HEK293 (cell line): ENCODE measurements at regions not wholly inside any gene's neighbourhood (a gene's known extent, or its start where the extent isn't known, plus 50 kb on each side); places are given as distances from the start of the nearest gene placed in this dataset.
"Not testable (repeated sequence)": the region's sequence is repeated elsewhere in the genome, so short reads cannot be mapped to it uniquely, and the experiment has no call there.

Source experiments
- CTCF ChIA-PET: fragments of 350-600 bp; formaldehyde crosslinking; extraction: SDS; loops from one replicate; lab custom pipeline; 2021; ENCODE audit warnings: antibody characterized with exemption; lab: Yijun Ruan, JAX
- POLR2A ChIA-PET: fragments of 300-600 bp; formaldehyde crosslinking; extraction: SDS; loops from one replicate; lab custom pipeline; 2020; ENCODE audit warnings: antibody characterized with exemption, inconsistent platforms; lab: Yijun Ruan, JAX
- H3K27ac ChIP-seq: fragments of 200-500 bp; sonication (Bioruptor generic); 2 replicates; pipeline ENCODE4 v1.5.1; 2014; ENCODE audit warnings: low read depth, low read length, control low read depth, inconsistent platforms; ENCODE audit errors: extremely low read depth
- H3K36me3 ChIP-seq, 2 experiments: fragments of 200-500 bp in 1 of 2; sonication (Bioruptor generic) in 1 of 2; 1 replicate in 1 of 2; 2 replicates in 1 of 2; pipeline ENCODE4 v1.5.1; 2014 to 2017; ENCODE audit warnings: inconsistent platforms in 2 of 2, low read length in 2 of 2; ENCODE audit not compliant: control insufficient read depth in 2 of 2, insufficient read depth in 1 of 2
- H3K4me1 ChIP-seq: fragments of 200-500 bp; sonication (Bioruptor generic); 2 replicates; pipeline ENCODE4 v1.5.1; 2014; ENCODE audit warnings: mild to moderate bottlenecking, low read length, inconsistent platforms; ENCODE audit not compliant: control insufficient read depth, insufficient read depth
- H3K4me3 ChIP-seq: 2 replicates; pipeline ENCODE4 v1.5.1; 2011; ENCODE audit warnings: low read depth, mild to moderate bottlenecking, control low read depth, low read length, moderate library complexity
- H3K9me3 ChIP-seq: fragments of 200-500 bp; sonication (Bioruptor generic); 2 replicates; pipeline ENCODE4 v1.5.1; 2014; ENCODE audit warnings: low read depth, low read length, inconsistent platforms; ENCODE audit not compliant: control insufficient read depth, insufficient read depth
- BCL11B ChIP-seq: fragments of 450-650 bp; formaldehyde crosslinking; IDR thresholded peaks from 2 replicates; pipeline ENCODE4 v1.5.1; 2016; ENCODE audit warnings: low read depth, missing biosample characterization, missing genetic modification characterization
- GFI1B ChIP-seq: fragments of 450-650 bp; formaldehyde crosslinking; IDR thresholded peaks from 2 replicates; pipeline ENCODE4 v1.5.1; 2016; ENCODE audit warnings: missing biosample characterization, missing genetic modification characterization
- GLI4 ChIP-seq: fragments of 450-650 bp; formaldehyde crosslinking; IDR thresholded peaks from 2 replicates; pipeline ENCODE4 v1.5.1; 2016; ENCODE audit warnings: missing biosample characterization, missing genetic modification characterization
- HOXA7 ChIP-seq: sonication (generic); formaldehyde crosslinking; IDR thresholded peaks from 2 replicates; pipeline ENCODE4 v1.8.1; 2022; ENCODE audit warnings: missing genetic modification reagents, borderline replicate concordance
- INSM2 ChIP-seq: fragments of 450-650 bp; formaldehyde crosslinking; IDR thresholded peaks from 2 replicates; pipeline ENCODE4 v1.5.1; 2016; ENCODE audit warnings: missing biosample characterization, missing genetic modification characterization
- KLF8 ChIP-seq: fragments of 450-650 bp; formaldehyde crosslinking; IDR thresholded peaks from 2 replicates; pipeline ENCODE4 v1.5.1; 2016; ENCODE audit warnings: missing biosample characterization, missing genetic modification characterization
- PRDM1 ChIP-seq: fragments of 450-650 bp; formaldehyde crosslinking; IDR thresholded peaks from 2 replicates; pipeline ENCODE4; 2016; ENCODE audit warnings: missing biosample characterization, missing genetic modification characterization
- SALL2 ChIP-seq: fragments of 450-650 bp; formaldehyde crosslinking; IDR thresholded peaks from 2 replicates; pipeline ENCODE4 v1.5.0; 2017; ENCODE audit warnings: missing biosample characterization, mild to moderate bottlenecking, missing genetic modification characterization, borderline replicate concordance
- ZBTB1 ChIP-seq: fragments of 450-650 bp; formaldehyde crosslinking; IDR thresholded peaks from 2 replicates; pipeline ENCODE4 v1.5.1; 2016; ENCODE audit warnings: missing biosample characterization, missing genetic modification characterization
- ZBTB21 ChIP-seq: fragments of 450-650 bp; formaldehyde crosslinking; IDR thresholded peaks from 2 replicates; pipeline ENCODE4 v1.5.1; 2017; ENCODE audit warnings: missing biosample characterization, missing genetic modification characterization
- ZFP37 ChIP-seq: fragments of 450-650 bp; formaldehyde crosslinking; IDR thresholded peaks from 2 replicates; pipeline ENCODE4 v1.5.1; 2016; ENCODE audit warnings: missing biosample characterization, missing genetic modification characterization
- ZNF132 ChIP-seq: fragments of 450-650 bp; formaldehyde crosslinking; IDR thresholded peaks from 2 replicates; pipeline ENCODE4 v1.5.1; 2017; ENCODE audit warnings: missing biosample characterization, missing genetic modification characterization, borderline replicate concordance
- ZNF157 ChIP-seq: fragments of 450-650 bp; formaldehyde crosslinking; IDR thresholded peaks from 2 replicates; pipeline ENCODE4 v1.5.1; 2016; ENCODE audit warnings: missing biosample characterization, missing genetic modification characterization
- ZNF184 ChIP-seq: fragments of 450-650 bp; IDR thresholded peaks from 2 replicates; pipeline ENCODE4 v1.5.1; 2018; ENCODE audit warnings: missing biosample characterization, mild to moderate bottlenecking, missing genetic modification characterization
- ZNF19 ChIP-seq: fragments of 450-650 bp; formaldehyde crosslinking; IDR thresholded peaks from 2 replicates; pipeline ENCODE4; 2016; ENCODE audit warnings: missing biosample characterization, missing genetic modification characterization, low read depth
- ZNF23 ChIP-seq: fragments of 450-650 bp; formaldehyde crosslinking; IDR thresholded peaks from 2 replicates; pipeline ENCODE4 v1.5.1; 2016; ENCODE audit warnings: missing biosample characterization, missing genetic modification characterization, borderline replicate concordance
- ZNF292 ChIP-seq: fragments of 450-650 bp; formaldehyde crosslinking; IDR thresholded peaks from 2 replicates; pipeline ENCODE4 v1.5.1; 2016; ENCODE audit warnings: low read depth, missing biosample characterization, missing genetic modification characterization, borderline replicate concordance
- ZNF362 ChIP-seq: fragments of 450-650 bp; formaldehyde crosslinking; IDR thresholded peaks from 2 replicates; pipeline ENCODE4 v1.5.1; 2016; ENCODE audit warnings: missing biosample characterization, missing genetic modification characterization
- ZNF391 ChIP-seq: fragments of 450-650 bp; formaldehyde crosslinking; IDR thresholded peaks from 2 replicates; pipeline ENCODE4 v1.5.1; 2016; ENCODE audit warnings: low read depth, missing biosample characterization, missing genetic modification characterization, borderline replicate concordance
- ZNF426 ChIP-seq: fragments of 450-650 bp; formaldehyde crosslinking; IDR thresholded peaks from 2 replicates; pipeline ENCODE4 v1.5.1; 2017; ENCODE audit warnings: missing biosample characterization, missing genetic modification characterization, mild to moderate bottlenecking, inconsistent platforms, moderate library complexity
- ZNF558 ChIP-seq: fragments of 450-650 bp; formaldehyde crosslinking; IDR thresholded peaks from 2 replicates; pipeline ENCODE4 v1.5.1; 2016; ENCODE audit warnings: missing biosample characterization, missing genetic modification characterization
- ZNF707 ChIP-seq: fragments of 450-650 bp; formaldehyde crosslinking; IDR thresholded peaks from 2 replicates; pipeline ENCODE4 v1.5.1; 2016; ENCODE audit warnings: missing biosample characterization, missing genetic modification characterization
- ZNF768 ChIP-seq: fragments of 450-650 bp; formaldehyde crosslinking; IDR thresholded peaks from 2 replicates; pipeline ENCODE4 v1.5.1; 2018; ENCODE audit warnings: missing biosample characterization, mild to moderate bottlenecking, missing genetic modification characterization
- ZNF837 ChIP-seq: fragments of 450-650 bp; formaldehyde crosslinking; IDR thresholded peaks from 2 replicates; pipeline ENCODE4 v1.5.1; 2016; ENCODE audit warnings: missing biosample characterization, missing genetic modification characterization
- ZSCAN16 ChIP-seq: fragments of 450-650 bp; formaldehyde crosslinking; IDR thresholded peaks from 2 replicates; pipeline ENCODE4 v1.5.1; 2016; ENCODE audit warnings: missing biosample characterization, missing genetic modification characterization

GRCh38 chr2:48049371-48049770, 143.1 kb upstream of the FBXO11 start:
- Histone ChIP-seq H3K4me3 (no peak overlapping the region), H3K4me1 (no peaks in the 10 kb centered on the region), H3K27ac (no peak overlapping the region), H3K9me3 (no peaks in the 10 kb centered on the region), H3K36me3 (no peaks in the 10 kb centered on the region)
- TF ChIP-seq HOXA7, result no peak
- no peak for TF ChIP-seq KLF8
- no peak for TF ChIP-seq INSM2 (tag by site-specific recombination)
- ChIA-PET POLR2A (no interaction called here), CTCF (no interaction called here)

GRCh38 chr2:48050711-48051110, 144.4 kb upstream of the FBXO11 start:
- Histone ChIP-seq H3K4me1 (no peaks in the 10 kb centered on the region), H3K9me3 (no peaks in the 10 kb centered on the region), H3K27ac (no peak overlapping the region), H3K4me3 (no peak overlapping the region), H3K36me3 (no peaks in the 10 kb centered on the region)
- ChIA-PET CTCF (no interaction called here), POLR2A (no interaction called here)
- no peak for TF ChIP-seq ZNF426 (tag by site-specific recombination)
- TF ChIP-seq ZNF837 (tag by site-specific recombination), result no peak
- no peak for TF ChIP-seq ZNF768
- no peak for TF ChIP-seq ZNF707 (tag by site-specific recombination)
- no peak for TF ChIP-seq BCL11B (tag by site-specific recombination)
- no peak for TF ChIP-seq ZNF391 (tag by site-specific recombination)
- TF ChIP-seq ZNF19 (tag by site-specific recombination), result no peak
- TF ChIP-seq ZNF292 (tag by site-specific recombination), result no peak

GRCh38 chr2:48059975-48060374, 153.7 kb upstream of the FBXO11 start:
- CTCF ChIA-PET, result interaction anchor here (0.6 kb wide), 1 partner anchor 150 kb away, joined by 3 read pairs; no protein-coding TSS in a partner anchor
- no peaks in the 10 kb centered on the region for H3K36me3 ChIP-seq
- TF ChIP-seq ZBTB21 (tag by site-specific recombination) (no peak), ZNF157 (tag by site-specific recombination) (no peak), ZSCAN16 (tag by site-specific recombination) (no peak), ZBTB1 (tag by site-specific recombination) (no peak), SALL2 (tag by site-specific recombination) (no peak), ZNF768 (no peak), ZNF132 (no peak), ZNF23 (tag by site-specific recombination) (no peak), GFI1B (tag by site-specific recombination) (no peak), ZNF558 (no peak), ZNF184 (no peak), PRDM1 (tag by site-specific recombination) (no peak), GLI4 (tag by site-specific recombination) (no peak), ZNF362 (tag by site-specific recombination) (no peak), ZFP37 (tag by site-specific recombination) (no peak)

GRCh38 chr2:48061656-48062055, 155.4 kb upstream of the FBXO11 start:
- CTCF ChIA-PET, result not testable (repeated sequence)

More at GRCh38 chr2:48059975-48060374, 153.7 kb upstream of the FBXO11 start:
- POLR2A ChIA-PET, result no interaction called here
- Histone ChIP-seq H3K4me1 (no peaks in the 10 kb centered on the region), H3K27ac (no peak overlapping the region), H3K4me3 (no peak overlapping the region), H3K9me3 (no peaks in the 10 kb centered on the region)

More at GRCh38 chr2:48061656-48062055, 155.4 kb upstream of the FBXO11 start:
- H3K9me3 ChIP-seq, POLR2A ChIA-PET, H3K27ac ChIP-seq, H3K4me1 ChIP-seq, H3K36me3 ChIP-seq, H3K4me3 ChIP-seq: not testable (repeated sequence)
